IMR-90 (cell line): ENCODE measurements at regions not wholly inside any gene's neighbourhood (a gene's known extent, or its start where the extent isn't known, plus 50 kb on each side); places are given as distances from the start of the nearest gene placed in this dataset.

Experiments used
- ATAC-seq: fragments of 200-7000 bp; cut with Tn5 transposase; 2 replicates; pipeline ENCODE4 v1.9.1; 2020; ENCODE audit warnings: low read depth, mild to moderate bottlenecking, moderate library complexity
- BruUV-seq: library from RNA; stranded (reverse); fragments of 400-500 nt; replicated peaks from 2 replicates; lab custom pipeline; 2021; lab: Mats Ljungman, UMichigan
- CTCF ChIA-PET: fragments of 300-600 bp; formaldehyde crosslinking; extraction: SDS; loops from one replicate; lab custom pipeline; 2021; ENCODE audit warnings: antibody characterized with exemption; lab: Yijun Ruan, JAX
- POLR2A ChIA-PET: fragments of 300-600 bp; sonication (Branson Sonifier 250); formaldehyde crosslinking; loops from one replicate; lab custom pipeline; 2022; ENCODE audit warnings: antibody characterized with exemption; ENCODE audit not compliant: unreplicated experiment; lab: Charles Lee
- DNase-seq: peaks from one replicate; pipeline ENCODE4 v3.0.0; 2013
- H2AFZ ChIP-seq: replicated peaks from 2 replicates; pipeline ENCODE3; 2013; ENCODE audit warnings: low read length, mild to moderate bottlenecking; ENCODE audit not compliant: poor library complexity
- H2AK5ac ChIP-seq: 2 replicates; pipeline ENCODE4 v1.6.1; 2013; ENCODE audit warnings: low read depth, low read length, inconsistent platforms
- H2AK9ac ChIP-seq: replicated peaks from 2 replicates; pipeline ENCODE3; 2013; ENCODE audit warnings: mild to moderate bottlenecking, low read depth, low read length, moderate library complexity; ENCODE audit not compliant: poor library complexity
- H2BK120ac ChIP-seq: 2 replicates; pipeline ENCODE4 v1.6.1; 2013; ENCODE audit warnings: low read depth, low read length, inconsistent platforms
- H2BK15ac ChIP-seq: 3 replicates; pipeline ENCODE4 v1.6.1; 2013; ENCODE audit warnings: low read depth, low read length, inconsistent platforms
- H2BK20ac ChIP-seq: 2 replicates; pipeline ENCODE4 v1.6.1; 2013; ENCODE audit warnings: low read depth, mild to moderate bottlenecking, inconsistent platforms, low read length, moderate library complexity
- H2BK5ac ChIP-seq: 2 replicates; pipeline ENCODE4 v1.6.1; 2013; ENCODE audit warnings: mild to moderate bottlenecking, low read depth, low read length, inconsistent platforms; ENCODE audit not compliant: poor library complexity, severe bottlenecking
- H3K14ac ChIP-seq: replicated peaks from 2 replicates; pipeline ENCODE4 v1.6.1; 2013; ENCODE audit warnings: low read depth, low read length, inconsistent platforms
- H3K18ac ChIP-seq: 2 replicates; pipeline ENCODE4 v1.6.1; 2013; ENCODE audit warnings: low read depth, low read length, control low read depth
- H3K23ac ChIP-seq: 2 replicates; pipeline ENCODE4 v1.6.1; 2013; ENCODE audit warnings: low read depth, low read length, inconsistent platforms
- H3K27ac ChIP-seq: 2 replicates; pipeline ENCODE4 v1.5.1; 2013; ENCODE audit warnings: mild to moderate bottlenecking, control low read depth, low read length; ENCODE audit not compliant: insufficient read depth
- H3K27me3 ChIP-seq: 2 replicates; pipeline ENCODE4 v1.6.1; 2013; ENCODE audit warnings: low read length; ENCODE audit not compliant: control insufficient read depth, insufficient read depth
- H3K36me3 ChIP-seq: 2 replicates; pipeline ENCODE4 v1.6.1; 2013; ENCODE audit warnings: low read length, mixed read lengths; ENCODE audit not compliant: control insufficient read depth, insufficient read depth
- H3K4ac ChIP-seq: 2 replicates; pipeline ENCODE4 v1.6.1; 2013; ENCODE audit warnings: low read depth, low read length, inconsistent platforms
- H3K4me1 ChIP-seq: 2 replicates; pipeline ENCODE4 v1.6.1; 2013; ENCODE audit warnings: low read length, mixed read lengths; ENCODE audit not compliant: control insufficient read depth, insufficient read depth
- H3K4me2 ChIP-seq: 2 replicates; pipeline ENCODE4 v1.6.1; 2013; ENCODE audit warnings: low read depth, mild to moderate bottlenecking, control low read depth, low read length, moderate library complexity
- H3K4me3 ChIP-seq: 2 replicates; pipeline ENCODE4 v1.5.1; 2013; ENCODE audit warnings: low read depth, mild to moderate bottlenecking, control low read depth, low read length, moderate library complexity; ENCODE audit not compliant: insufficient read depth
- H3K56ac ChIP-seq: 2 replicates; pipeline ENCODE4 v1.6.1; 2013; ENCODE audit warnings: low read length, inconsistent platforms; ENCODE audit not compliant: insufficient read depth; ENCODE audit errors: extremely low read depth
- H3K79me1 ChIP-seq, 2 experiments: 2 replicates each; pipeline ENCODE4 v1.6.1; 2013; ENCODE audit warnings: low read length in 2 of 2, inconsistent platforms in 1 of 2, low read depth in 1 of 2
- H3K9ac ChIP-seq: 2 replicates; pipeline ENCODE4 v1.6.1; 2013; ENCODE audit warnings: low read depth, low read length, control low read depth
- H3K9me1 ChIP-seq: 2 replicates; pipeline ENCODE4 v1.6.1; 2013; ENCODE audit warnings: low read length, inconsistent platforms; ENCODE audit not compliant: insufficient read depth
- H3K9me3 ChIP-seq: 2 replicates; pipeline ENCODE4 v1.6.1; 2013; ENCODE audit warnings: low read length; ENCODE audit not compliant: control insufficient read depth, insufficient read depth
- H4K20me1 ChIP-seq: 2 replicates; pipeline ENCODE4 v1.6.1; 2013; ENCODE audit warnings: low read length, inconsistent platforms; ENCODE audit not compliant: insufficient read depth
- H4K5ac ChIP-seq: 2 replicates; pipeline ENCODE4 v1.6.1; 2013; ENCODE audit warnings: mild to moderate bottlenecking, low read depth, low read length, control low read depth
- H4K8ac ChIP-seq, 2 experiments: 2 replicates each; pipeline ENCODE4 v1.6.1; 2013; ENCODE audit warnings: low read depth in 2 of 2, low read length in 2 of 2, control low read depth in 1 of 2, inconsistent platforms in 1 of 2
- H4K91ac ChIP-seq: 2 replicates; pipeline ENCODE4 v1.6.1; 2013; ENCODE audit warnings: low read depth, low read length, inconsistent platforms; ENCODE audit not compliant: insufficient read depth
- BHLHE40 ChIP-seq: fragments of 150-350 bp; IDR thresholded peaks from 2 replicates; pipeline ENCODE4 v1.6.1; 2016; ENCODE audit warnings: mild to moderate bottlenecking, low read depth, low read length
- CTCF ChIP-seq: conservative IDR thresholded peaks from 2 replicates; pipeline ENCODE4 v1.5.1; 2012; ENCODE audit warnings: mild to moderate bottlenecking, low read depth, low read length, improper control_type of control experiment
- FOS ChIP-seq: fragments of 150-350 bp; IDR thresholded peaks from 2 replicates; pipeline ENCODE4 v1.6.1; 2016; ENCODE audit warnings: low read depth, low read length
- MAFK ChIP-seq: IDR thresholded peaks from 2 replicates; pipeline ENCODE4 v1.6.1; 2012; ENCODE audit warnings: low read depth, low read length, improper control_type of control experiment
- POLR2A ChIP-seq: IDR thresholded peaks from 2 replicates; pipeline ENCODE4 v1.6.1; 2012; ENCODE audit warnings: mild to moderate bottlenecking, low read depth, low read length
- RCOR1 ChIP-seq: IDR thresholded peaks from 2 replicates; pipeline ENCODE4 v1.6.1; 2012; ENCODE audit warnings: mild to moderate bottlenecking, low read length, improper control_type of control experiment; ENCODE audit not compliant: insufficient replicate concordance
- WGBS, 2 experiments: methylation state at CpG; one replicate each; pipeline versions ENCODE4 v1.1.5 to v1.1.7; 2013; ENCODE audit warnings: missing lambda C conversion rate in 2 of 2; ENCODE audit not compliant: insufficient read length in 1 of 2; ENCODE audit errors: extremely low coverage in 2 of 2; 5-methylcytosine and 5-hydroxymethylcytosine counted together
- dilution Hi-C: fragments of 300-500 bp; cut with HindIII; formaldehyde crosslinking; loops from one replicate; pipeline ENCODE4 v1.14.3; 2018; ENCODE audit warnings: low sequenced_read_pairs; ENCODE audit not compliant: unreplicated experiment
- in situ Hi-C: fragments of 300-500 bp; cut with MboI; formaldehyde crosslinking; loops from 3 replicates; pipeline ENCODE4 v1.14.3; 2019; ENCODE audit warnings: low sequenced_read_pairs, inconsistent platforms, mixed read lengths
- intact Hi-C: fragments of 100-400 bp; cut with micrococcal nuclease; formaldehyde crosslinking; loops from 2 replicates; pipeline ENCODE4 v1.10.0; 2022

- H4K5ac ChIP-seq, result no peak overlapping the region
- intact Hi-C loops, result no loop called here
- H2BK15ac ChIP-seq, result no peak overlapping the region
- no peak overlapping the region for H2AK9ac ChIP-seq
- no peaks in the 10 kb centered on the region for H3K4me1 ChIP-seq
- H3K9me3 ChIP-seq, result no peaks in the 10 kb centered on the region; the same call in 1 of the 2 replicates
- H3K36me3 ChIP-seq, result no peaks in the 10 kb centered on the region
- no peak overlapping the region for H3K23ac ChIP-seq
- H3K4me3 ChIP-seq, result no peak overlapping the region
- no peak overlapping the region for H3K18ac ChIP-seq
- H3K27me3 ChIP-seq, result no peaks in the 10 kb centered on the region
- no CpG with 5 or more reads among the region's 1 CpG for WGBS, 2 experiments
- H3K9me1 ChIP-seq, result no peaks in the 10 kb centered on the region
- in situ Hi-C loops, result no loop called here
- no peak overlapping the region for H3K4me2 ChIP-seq
- no peak overlapping the region for H2AFZ ChIP-seq
- no peak overlapping the region for H3K27ac ChIP-seq
- H3K4ac ChIP-seq, result no peak overlapping the region
- dilution Hi-C loops, result no loop called here
- POLR2A ChIA-PET, result no interaction called here
- CTCF ChIA-PET, result no interaction called here
- H4K8ac ChIP-seq, result no peak overlapping the region
- H2AK5ac ChIP-seq, result no peak overlapping the region
- ATAC-seq (no peak), DNase-seq (no peak)
- no peak overlapping the region for H2BK20ac ChIP-seq
- BruUV-seq, result no TSS peak
- H3K9ac ChIP-seq, result no peak overlapping the region
- no peak overlapping the region for H3K56ac ChIP-seq
- H4K91ac ChIP-seq, result no peak overlapping the region
- TF ChIP-seq FOS (no peak), BHLHE40 (no peak), MAFK (no peak), RCOR1 (no peak), CTCF (no peak), POLR2A (no peak)
- no peak overlapping the region for H2BK5ac ChIP-seq
- no peaks in the 10 kb centered on the region for H3K79me1 ChIP-seq
- no peak overlapping the region for H3K14ac ChIP-seq
- H4K20me1 ChIP-seq, result no peaks in the 10 kb centered on the region
- no peak overlapping the region for H2BK120ac ChIP-seq
Measured at GRCh38 chr5:29504411-29504810, 1689.1 kb upstream of the CDH6 start.
